Lower leg skin (tissue), 3 donors: ENCODE measurements at regions not wholly inside any gene's neighbourhood (a gene's known extent, or its start where the extent isn't known, plus 50 kb on each side); places are given as distances from the start of the nearest gene placed in this dataset.

Experiments
- CTCF ChIP-seq, 3 donors: fragments of 450-650 bp; IDR thresholded peaks; one replicate each; pipeline ENCODE4 v1.5.1; 2016; ENCODE audit warnings: antibody characterized with exemption in 3 of 3, mild to moderate bottlenecking in 3 of 3, moderate library complexity in 2 of 3
- POLR2A ChIP-seq, 2 donors: fragments of 450-650 bp; IDR thresholded peaks; one replicate each; pipeline ENCODE4 v1.6.1; 2016 to 2017; ENCODE audit warnings: antibody characterized with exemption in 2 of 2, mild to moderate bottlenecking in 1 of 2, moderate library complexity in 1 of 2

GRCh38 chr5:71860048-71860447, 141.0 kb downstream of the CARTPT start:
- TF ChIP-seq POLR2A (IDR thresholded peaks at IDR 0.05) (no peak), CTCF (IDR thresholded peaks at IDR 0.05) (no peak)
